Lower leg skin (tissue), 3 donors: ENCODE measurements at regions not wholly inside any gene's neighbourhood (a gene's known extent, or its start where the extent isn't known, plus 50 kb on each side); places are given as distances from the start of the nearest gene placed in this dataset.

Experiments used
- POLR2A ChIP-seq, 2 donors: fragments of 450-650 bp; IDR thresholded peaks; one replicate each; pipeline ENCODE4 v1.6.1; 2016 to 2017; ENCODE audit warnings: antibody characterized with exemption in 2 of 2, mild to moderate bottlenecking in 1 of 2, moderate library complexity in 1 of 2
- TF ChIP-seq, protein P1 (sequence below), 3 donors: fragments of 450-650 bp; IDR thresholded peaks; one replicate each; pipeline ENCODE4 v1.5.1; 2016; ENCODE audit warnings: antibody characterized with exemption in 3 of 3, mild to moderate bottlenecking in 3 of 3, moderate library complexity in 2 of 3

DNA sequence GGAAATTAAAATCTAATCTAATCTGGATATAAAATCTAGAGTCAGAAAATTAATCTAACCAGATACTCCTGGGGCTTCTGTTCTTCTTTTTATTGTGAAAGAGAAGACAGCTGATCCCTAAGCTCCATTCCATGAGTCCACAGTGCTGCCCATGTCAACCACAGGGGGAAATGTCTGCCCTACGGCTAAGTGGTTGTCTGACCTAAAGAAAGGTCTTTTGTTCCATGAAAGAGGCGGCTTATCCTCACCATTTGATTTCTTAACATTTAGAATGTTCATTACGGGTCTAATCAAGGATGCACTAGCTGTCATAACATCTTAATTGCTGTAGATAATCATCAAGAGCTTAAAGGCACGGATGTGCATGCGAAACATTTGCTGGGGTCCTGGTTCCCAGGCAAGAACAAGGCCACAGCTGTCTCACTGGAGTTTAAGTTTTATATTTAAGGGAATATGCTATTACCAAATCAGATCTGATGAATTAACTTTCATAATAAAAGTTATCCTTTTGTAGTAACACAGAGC lies 162.6 kb downstream of the PAX3 start:
- TF ChIP-seq, protein P1, sequence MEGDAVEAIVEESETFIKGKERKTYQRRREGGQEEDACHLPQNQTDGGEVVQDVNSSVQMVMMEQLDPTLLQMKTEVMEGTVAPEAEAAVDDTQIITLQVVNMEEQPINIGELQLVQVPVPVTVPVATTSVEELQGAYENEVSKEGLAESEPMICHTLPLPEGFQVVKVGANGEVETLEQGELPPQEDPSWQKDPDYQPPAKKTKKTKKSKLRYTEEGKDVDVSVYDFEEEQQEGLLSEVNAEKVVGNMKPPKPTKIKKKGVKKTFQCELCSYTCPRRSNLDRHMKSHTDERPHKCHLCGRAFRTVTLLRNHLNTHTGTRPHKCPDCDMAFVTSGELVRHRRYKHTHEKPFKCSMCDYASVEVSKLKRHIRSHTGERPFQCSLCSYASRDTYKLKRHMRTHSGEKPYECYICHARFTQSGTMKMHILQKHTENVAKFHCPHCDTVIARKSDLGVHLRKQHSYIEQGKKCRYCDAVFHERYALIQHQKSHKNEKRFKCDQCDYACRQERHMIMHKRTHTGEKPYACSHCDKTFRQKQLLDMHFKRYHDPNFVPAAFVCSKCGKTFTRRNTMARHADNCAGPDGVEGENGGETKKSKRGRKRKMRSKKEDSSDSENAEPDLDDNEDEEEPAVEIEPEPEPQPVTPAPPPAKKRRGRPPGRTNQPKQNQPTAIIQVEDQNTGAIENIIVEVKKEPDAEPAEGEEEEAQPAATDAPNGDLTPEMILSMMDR (IDR thresholded peaks at IDR 0.05) = no peak
- no peak for TF ChIP-seq POLR2A (IDR thresholded peaks at IDR 0.05)
